ENCODE measurements at regions not wholly inside any gene's neighbourhood (a gene's known extent, or its start where the extent isn't known, plus 50 kb on each side); places are given as distances from the start of the nearest gene placed in this dataset.

- H3K27me3 ChIP-seq (ENCODE audit: insufficient read depth, low read length, poor library complexity, severe bottlenecking), result peaks cover 34% of the 10 kb centered on the region
- Mint-ChIP-seq H3K27me3 (peaks cover 35 to 56% of the 10 kb centered on the region in 2 donors), H3K36me3 (peaks cover 0 to 5% (median 0%) of the 10 kb centered on the region in 3 donors), H3K4me3 (peak overlapping the region in 1 of 7 donors; percentile 47), H3K4me1 (peaks cover 17 to 40% (median 17%) of the 10 kb centered on the region in 3 donors), H3K27ac (no peak overlapping the region), H3K9me3 (no peaks in the 10 kb centered on the region)
- no peak overlapping the region for H3K4me3 ChIP-seq (ENCODE audit: low read length)
- CTCF ChIA-PET, result interaction anchor here (1.2 kb wide), 1 partner anchor 161 kb away, joined by 3 read pairs; no protein-coding TSS in a partner anchor
- H3K9me3 ChIP-seq (ENCODE audit: low read length), result no peaks in the 10 kb centered on the region
- no peak overlapping the region for H3K27ac ChIP-seq (ENCODE audit: low read depth, low read length)
- POLR2A ChIA-PET, result interaction anchor here (0.6 kb wide), 1 partner anchor 60 kb away, joined by 3 read pairs; no protein-coding TSS in a partner anchor
- no peak for DNase-seq
- peaks cover 11% of the 10 kb centered on the region for H3K4me1 ChIP-seq (ENCODE audit: insufficient read depth, low read length)
- no peaks in the 10 kb centered on the region for H3K36me3 ChIP-seq (ENCODE audit: insufficient read depth, low read length)
These were observed 75.3 kb upstream of the IFNE start for GRCh38 chr9:21557428-21557768.

GRCh38 chr9:21558079-21558478, 76.0 kb upstream of the IFNE start:
- H3K27ac Mint-ChIP-seq, result no peak overlapping the region
- peaks cover 32 to 51% of the 10 kb centered on the region in 2 donors for H3K27me3 Mint-ChIP-seq
- Histone ChIP-seq H3K4me1 (ENCODE audit: insufficient read depth, low read length) (peaks cover 11% of the 10 kb centered on the region), H3K9me3 (ENCODE audit: low read length) (no peaks in the 10 kb centered on the region), H3K27ac (ENCODE audit: low read depth, low read length) (no peak overlapping the region), H3K36me3 (ENCODE audit: insufficient read depth, low read length) (no peaks in the 10 kb centered on the region), H3K4me3 (ENCODE audit: low read length) (no peak overlapping the region), H3K27me3 (ENCODE audit: insufficient read depth, low read length, poor library complexity, severe bottlenecking) (peaks cover 34% of the 10 kb centered on the region)
- peaks cover 17 to 38% (median 17%) of the 10 kb centered on the region in 3 donors for H3K4me1 Mint-ChIP-seq
- peaks cover 0 to 5% (median 0%) of the 10 kb centered on the region in 3 donors for H3K36me3 Mint-ChIP-seq
- CTCF ChIA-PET, result interaction anchor here (0.9 to 2.3 kb wide), 6 partner anchors 10 to 363 kb away, joined by 3 to 18 read pairs (median 4); no protein-coding TSS in a partner anchor
- peak overlapping the region in 6 of 7 donors; percentile 91 to 96 (median 92) for H3K4me3 Mint-ChIP-seq
- POLR2A ChIA-PET, result no interaction called here
- DNase-seq, result no peak
- no peaks in the 10 kb centered on the region for H3K9me3 Mint-ChIP-seq

GRCh38 chr9:21558615-21559401, 76.7 kb upstream of the IFNE start:
- Mint-ChIP-seq H3K9me3 (no peaks in the 10 kb centered on the region), H3K36me3 (peaks cover 0 to 5% (median 0%) of the 10 kb centered on the region in 3 donors), H3K27me3 (peaks cover 32 to 50% of the 10 kb centered on the region in 2 donors), H3K27ac (peak overlapping the region in 6 of 8 donors; percentile 21 to 81 (median 64)), H3K4me3 (peak overlapping the region; percentile 91 to 96 (median 92)), H3K4me1 (peaks cover 20 to 41% (median 20%) of the 10 kb centered on the region in 3 donors)
- H3K4me3 ChIP-seq (ENCODE audit: low read length), result peak overlapping the region; percentile 45
- ChIA-PET POLR2A (interaction anchor here (1.0 to 1.6 kb wide), 4 partner anchors 18 to 243 kb away, joined by 3 to 9 read pairs (median 5); partner anchors contain the start of gene MTAP), CTCF (interaction anchor here (0.7 to 2.3 kb wide), 17 partner anchors 9 to 364 kb away, joined by 3 to 18 read pairs (median 4); no protein-coding TSS in a partner anchor)
- no peaks in the 10 kb centered on the region for H3K36me3 ChIP-seq (ENCODE audit: insufficient read depth, low read length)
- peaks cover 34% of the 10 kb centered on the region for H3K27me3 ChIP-seq (ENCODE audit: insufficient read depth, low read length, poor library complexity, severe bottlenecking)
- no peaks in the 10 kb centered on the region for H3K9me3 ChIP-seq (ENCODE audit: low read length)
- peaks cover 13% of the 10 kb centered on the region for H3K4me1 ChIP-seq (ENCODE audit: insufficient read depth, low read length)
- H3K27ac ChIP-seq (ENCODE audit: low read depth, low read length), result no peak overlapping the region
- DNase-seq, result peak in 2 of 5 donors; percentile 1 to 29

- Mint-ChIP-seq H3K9me3 (no peaks in the 10 kb centered on the region), H3K27me3 (peaks cover 36 to 55% of the 10 kb centered on the region in 2 donors), H3K4me3 (peak overlapping the region; percentile 51 to 96 (median 92)), H3K4me1 (peaks cover 23 to 50% (median 24%) of the 10 kb centered on the region in 3 donors), H3K27ac (peak overlapping the region in 1 of 8 donors; percentile 61), H3K36me3 (peaks cover 0 to 5% (median 0%) of the 10 kb centered on the region in 3 donors)
- H3K4me3 ChIP-seq (ENCODE audit: low read length), result peak overlapping the region; percentile 52
- ChIA-PET POLR2A (interaction anchor here (0.5 to 1.6 kb wide), 5 partner anchors 17 to 375 kb away, joined by 3 to 9 read pairs (median 3); partner anchors contain the start of gene MTAP), CTCF (interaction anchor here (0.9 to 2.3 kb wide), 17 partner anchors 9 to 228 kb away, joined by 3 to 18 read pairs (median 4); no protein-coding TSS in a partner anchor)
- H3K36me3 ChIP-seq (ENCODE audit: insufficient read depth, low read length), result no peaks in the 10 kb centered on the region
- peaks cover 34% of the 10 kb centered on the region for H3K27me3 ChIP-seq (ENCODE audit: insufficient read depth, low read length, poor library complexity, severe bottlenecking)
- peak; percentile 24 to 73 (median 54) for DNase-seq
- H3K27ac ChIP-seq (ENCODE audit: low read depth, low read length), result no peak overlapping the region
- H3K4me1 ChIP-seq (ENCODE audit: insufficient read depth, low read length), result peaks cover 22% of the 10 kb centered on the region
- H3K9me3 ChIP-seq (ENCODE audit: low read length), result no peaks in the 10 kb centered on the region
These were observed 77.5 kb upstream of the IFNE start for GRCh38 chr9:21559402-21560280.

- H3K4me1 ChIP-seq (ENCODE audit: insufficient read depth, low read length), result peaks cover 23% of the 10 kb centered on the region
- H3K27ac Mint-ChIP-seq, result peak overlapping the region in 3 of 8 donors; percentile 11 to 33 (median 29)
- peaks cover 0 to 5% (median 0%) of the 10 kb centered on the region in 3 donors for H3K36me3 Mint-ChIP-seq
- ChIA-PET CTCF (interaction anchor here (0.9 to 2.0 kb wide), 6 partner anchors 8 to 89 kb away, joined by 3 to 7 read pairs (median 4); no protein-coding TSS in a partner anchor), POLR2A (no interaction called here)
- DNase-seq, result no peak
- H3K9me3 Mint-ChIP-seq, result no peaks in the 10 kb centered on the region
- peaks cover 34% of the 10 kb centered on the region for H3K27me3 ChIP-seq (ENCODE audit: insufficient read depth, low read length, poor library complexity, severe bottlenecking)
- H3K4me1 Mint-ChIP-seq, result peaks cover 23 to 53% (median 24%) of the 10 kb centered on the region in 3 donors
- H3K27me3 Mint-ChIP-seq, result peaks cover 34 to 49% of the 10 kb centered on the region in 2 donors
- H3K4me3 Mint-ChIP-seq, result peak overlapping the region; percentile 51 to 93 (median 85)
- no peaks in the 10 kb centered on the region for H3K9me3 ChIP-seq (ENCODE audit: low read length)
- H3K36me3 ChIP-seq (ENCODE audit: insufficient read depth, low read length), result no peaks in the 10 kb centered on the region
- H3K4me3 ChIP-seq (ENCODE audit: low read length), result peak overlapping the region; percentile 52
- H3K27ac ChIP-seq (ENCODE audit: low read depth, low read length), result no peak overlapping the region
These were observed 78.2 kb upstream of the IFNE start for GRCh38 chr9:21560281-21560745.

- H3K36me3 Mint-ChIP-seq, result peaks cover 0 to 5% (median 0%) of the 10 kb centered on the region in 3 donors
- Histone ChIP-seq H3K27me3 (ENCODE audit: insufficient read depth, low read length, poor library complexity, severe bottlenecking) (peaks cover 27% of the 10 kb centered on the region), H3K36me3 (ENCODE audit: insufficient read depth, low read length) (no peaks in the 10 kb centered on the region), H3K27ac (ENCODE audit: low read depth, low read length) (no peak overlapping the region), H3K4me1 (ENCODE audit: insufficient read depth, low read length) (peaks cover 23% of the 10 kb centered on the region), H3K9me3 (ENCODE audit: low read length) (no peaks in the 10 kb centered on the region), H3K4me3 (ENCODE audit: low read length) (no peak overlapping the region)
- no peaks in the 10 kb centered on the region for H3K9me3 Mint-ChIP-seq
- peaks cover 28 to 43% of the 10 kb centered on the region in 2 donors for H3K27me3 Mint-ChIP-seq
- POLR2A ChIA-PET, result no interaction called here
- CTCF ChIA-PET, result interaction anchor here (1.0 to 1.7 kb wide), 2 partner anchors 96 to 147 kb away, joined by 3 to 5 read pairs; no protein-coding TSS in a partner anchor
- H3K27ac Mint-ChIP-seq, result no peak overlapping the region
- H3K4me1 Mint-ChIP-seq, result peaks cover 21 to 46% (median 23%) of the 10 kb centered on the region in 3 donors
- DNase-seq, result no peak
- no peak overlapping the region for H3K4me3 Mint-ChIP-seq
These were observed 79.4 kb upstream of the IFNE start for GRCh38 chr9:21561502-21561901.

GRCh38 chr9:21564175-21564574, 82.1 kb upstream of the IFNE start:
- ChIA-PET POLR2A (no interaction called here), CTCF (no interaction called here)
- no peak overlapping the region for H3K27ac ChIP-seq (ENCODE audit: low read depth, low read length)
- H3K27me3 Mint-ChIP-seq, result peaks cover 15 to 24% of the 10 kb centered on the region in 2 donors
- H3K36me3 ChIP-seq (ENCODE audit: insufficient read depth, low read length), result no peaks in the 10 kb centered on the region
- peaks cover 16% of the 10 kb centered on the region for H3K4me1 ChIP-seq (ENCODE audit: insufficient read depth, low read length)
- H3K4me3 Mint-ChIP-seq, result no peak overlapping the region
- H3K4me3 ChIP-seq (ENCODE audit: low read length), result no peak overlapping the region
- peaks cover 0 to 2% (median 0%) of the 10 kb centered on the region in 3 donors for H3K36me3 Mint-ChIP-seq
- peak overlapping the region in 1 of 8 donors; percentile 3 for H3K27ac Mint-ChIP-seq
- no peaks in the 10 kb centered on the region for H3K9me3 Mint-ChIP-seq
- peaks cover 8% of the 10 kb centered on the region for H3K27me3 ChIP-seq (ENCODE audit: insufficient read depth, low read length, poor library complexity, severe bottlenecking)
- H3K9me3 ChIP-seq (ENCODE audit: low read length), result no peaks in the 10 kb centered on the region
- H3K4me1 Mint-ChIP-seq, result peaks cover 6 to 24% (median 12%) of the 10 kb centered on the region in 3 donors
- no peak for DNase-seq

Data from CD8-positive, alpha-beta memory T cell (primary cell).